HG02981 (cell line): ENCODE measurements at regions not wholly inside any gene's neighbourhood (a gene's known extent, or its start where the extent isn't known, plus 50 kb on each side); places are given as distances from the start of the nearest gene placed in this dataset.

Experiments
- ATAC-seq: cut with Tn5 transposase; IDR thresholded peaks from one replicate; pipeline ENCODE4 v1.9.1; 2021; ENCODE audit warnings: mild to moderate bottlenecking, moderate library complexity; ENCODE audit not compliant: unreplicated experiment

DNA sequence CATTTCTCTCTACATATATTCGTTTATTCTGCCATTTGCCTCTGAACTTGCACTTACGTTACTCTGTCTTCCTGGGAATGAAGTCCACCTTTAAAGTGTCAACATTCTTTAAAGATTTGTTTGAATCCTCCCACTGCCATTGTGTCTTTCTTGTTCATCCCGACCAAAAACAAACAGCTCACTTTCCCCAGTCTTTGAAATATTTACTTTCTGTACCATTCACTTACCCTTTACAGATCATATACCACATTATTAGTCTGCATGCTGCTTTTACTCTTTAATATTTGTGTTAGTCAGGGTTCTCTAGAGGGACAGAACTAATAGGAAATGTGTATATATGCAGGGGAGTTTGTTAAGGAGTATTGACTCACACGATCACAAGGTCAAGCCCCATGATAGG, 176.6 kb upstream of the STARD13 start:
- no peak for ATAC-seq

- no peak for ATAC-seq
Observed at GRCh38 chr13:33464345-33464744, 178.8 kb upstream of the STARD13 start.

GRCh38 chr13:33466262-33466661, 180.7 kb upstream of the STARD13 start:
- no peak for ATAC-seq

DNA sequence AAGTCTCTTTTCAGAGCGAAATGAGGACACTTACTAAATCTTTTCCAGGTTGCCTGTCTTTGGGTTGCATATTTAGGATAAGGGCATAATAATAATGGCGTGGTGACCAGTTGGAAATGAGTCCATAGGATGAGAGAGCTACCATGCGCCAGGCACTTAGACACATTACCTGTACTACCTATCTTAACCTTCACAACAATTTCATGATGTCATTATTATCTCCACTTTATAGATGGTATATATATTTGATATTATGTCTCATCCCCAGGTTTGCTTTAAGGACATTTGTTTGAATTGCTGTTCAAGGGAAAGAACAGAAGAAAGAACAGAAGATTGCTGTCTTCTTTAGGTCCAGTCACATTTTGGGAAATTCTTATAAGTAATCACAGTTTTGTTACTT, 182.0 kb upstream of the STARD13 start:
- no peak for ATAC-seq

DNA sequence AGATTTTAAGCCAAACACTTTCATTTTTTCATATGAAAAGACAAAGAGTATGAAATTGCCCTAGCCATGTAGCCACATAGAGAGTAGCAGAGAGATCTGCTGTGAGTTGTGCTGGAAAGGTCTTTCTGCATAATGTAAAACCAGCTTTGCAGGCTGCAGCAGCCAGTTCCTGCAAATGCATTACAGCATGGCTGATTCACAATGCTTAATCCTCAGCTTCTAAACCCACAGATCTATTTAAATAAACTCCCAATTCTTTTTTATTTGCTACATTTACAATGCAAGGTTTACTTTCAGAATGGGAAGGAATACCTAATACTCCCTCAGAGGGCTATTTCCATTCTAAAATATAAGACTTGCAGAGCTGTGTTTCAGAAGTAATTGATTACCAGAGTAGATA, 185.6 kb upstream of the STARD13 start:
- no peak for ATAC-seq

GRCh38 chr13:33472446-33472845, 186.9 kb upstream of the STARD13 start:
- ATAC-seq: no peak

- ATAC-seq: no peak
Observed at GRCh38 chr13:33479105-33479504, 193.6 kb upstream of the STARD13 start.

DNA sequence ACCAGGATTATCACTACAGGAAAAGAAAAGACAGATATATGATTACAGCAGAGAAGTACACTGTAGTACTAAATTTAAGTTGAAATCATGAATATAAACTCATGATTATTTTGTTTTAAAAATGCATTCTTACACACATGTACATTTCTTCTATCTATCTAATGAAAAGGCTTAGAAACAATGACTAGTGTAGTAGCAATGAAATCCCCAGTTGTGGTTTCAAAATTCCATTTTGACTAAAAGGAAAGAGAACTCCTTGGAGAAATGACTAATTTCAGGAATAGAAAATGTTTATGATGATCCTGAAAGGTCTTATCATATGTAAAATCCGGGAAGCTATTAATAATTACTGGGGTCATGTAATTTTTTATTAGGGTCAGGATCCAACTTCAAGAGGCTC, 195.0 kb upstream of the STARD13 start:
- ATAC-seq: no peak

GRCh38 chr13:33483471-33483870, 197.9 kb upstream of the STARD13 start:
- no peak for ATAC-seq

DNA sequence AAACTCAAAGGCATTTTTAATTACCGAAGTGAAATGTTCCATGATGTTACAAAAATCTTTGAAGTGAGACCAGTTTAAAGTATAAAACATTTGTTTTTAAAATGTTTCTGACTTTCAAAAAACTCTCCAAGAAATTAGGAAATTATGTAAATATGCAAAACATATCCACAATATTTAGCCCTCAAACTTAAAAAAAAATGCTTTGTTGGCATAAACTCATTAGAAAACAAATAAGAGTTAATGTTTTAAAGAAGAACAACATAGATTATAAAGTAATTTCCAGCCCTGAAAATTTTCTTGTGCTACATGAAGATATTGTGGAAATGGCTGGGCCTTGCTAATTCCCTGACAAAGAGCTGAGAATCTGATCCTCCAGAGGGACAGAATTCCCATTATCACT, 199.7 kb upstream of the STARD13 start:
- no peak for ATAC-seq

- ATAC-seq: no peak
Observed at GRCh38 chr13:33487575-33488243, 202.2 kb upstream of the STARD13 start.

- ATAC-seq: no peak
Observed at GRCh38 chr13:33489563-33489962, 204.0 kb upstream of the STARD13 start.

GRCh38 chr13:33490461-33491327, 205.1 kb upstream of the STARD13 start:
- no peak for ATAC-seq

DNA sequence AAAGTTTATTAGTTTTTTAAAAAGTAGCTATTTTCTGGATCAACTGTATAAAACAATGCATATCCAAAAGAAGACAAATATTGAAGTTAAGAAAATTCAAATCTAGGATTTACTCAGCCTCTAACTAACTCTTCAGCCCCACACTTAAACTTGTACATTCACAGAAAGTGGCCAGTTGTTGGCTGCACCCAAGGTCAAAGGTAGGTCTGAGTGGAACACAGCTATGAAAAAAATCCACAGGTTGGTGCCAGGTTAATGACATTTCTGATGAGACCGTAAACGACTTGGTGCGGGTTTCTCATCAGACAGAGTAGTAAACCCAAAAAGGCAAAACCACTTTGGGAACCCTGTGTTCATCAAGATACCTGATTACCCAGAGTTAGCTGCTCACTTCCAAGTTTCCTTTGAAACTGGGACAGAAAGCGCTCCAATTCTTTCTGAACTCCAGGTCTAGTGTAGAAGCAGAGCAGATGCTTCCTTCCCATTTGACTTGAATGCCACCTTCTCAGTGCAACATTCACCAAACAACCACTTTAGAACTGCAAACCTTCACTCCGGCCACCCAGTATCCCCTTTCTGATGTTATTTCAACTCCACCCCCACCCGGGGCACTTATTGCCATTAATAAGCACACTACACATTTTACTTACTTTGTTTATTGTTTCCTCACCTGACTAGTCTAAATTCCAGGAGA, 208.3 kb upstream of the STARD13 start:
- no peak for ATAC-seq

DNA sequence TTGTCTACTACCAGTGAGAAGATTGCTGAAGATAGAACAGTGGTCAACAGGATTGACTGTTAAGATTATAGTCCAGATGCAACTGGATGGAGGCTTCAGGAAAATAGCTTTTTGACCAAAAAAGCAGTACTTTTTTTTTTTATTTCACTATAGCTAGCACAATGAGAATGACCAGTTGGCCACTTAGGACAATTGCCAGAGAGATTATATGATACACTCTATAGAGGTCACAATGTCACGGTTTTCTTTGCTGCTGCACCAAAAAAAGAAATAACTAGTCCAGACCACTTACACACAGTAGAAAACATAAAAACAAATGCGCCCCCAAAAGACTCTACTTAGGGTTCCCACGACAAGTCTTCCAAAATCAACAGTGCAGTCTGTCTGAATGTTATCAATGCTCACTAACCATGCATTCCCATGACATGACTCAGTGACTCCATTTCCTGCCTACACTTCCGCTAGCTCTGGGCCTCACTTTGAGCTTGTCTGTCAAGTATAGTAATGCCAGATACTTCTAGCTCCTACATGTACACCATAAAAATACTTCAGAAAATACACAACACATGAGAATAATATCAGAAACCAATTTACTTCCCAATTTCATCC, 209.1 kb upstream of the STARD13 start:
- no peak for ATAC-seq

- ATAC-seq: no peak
Observed at GRCh38 chr13:33496336-33496735, 210.8 kb upstream of the STARD13 start.

DNA sequence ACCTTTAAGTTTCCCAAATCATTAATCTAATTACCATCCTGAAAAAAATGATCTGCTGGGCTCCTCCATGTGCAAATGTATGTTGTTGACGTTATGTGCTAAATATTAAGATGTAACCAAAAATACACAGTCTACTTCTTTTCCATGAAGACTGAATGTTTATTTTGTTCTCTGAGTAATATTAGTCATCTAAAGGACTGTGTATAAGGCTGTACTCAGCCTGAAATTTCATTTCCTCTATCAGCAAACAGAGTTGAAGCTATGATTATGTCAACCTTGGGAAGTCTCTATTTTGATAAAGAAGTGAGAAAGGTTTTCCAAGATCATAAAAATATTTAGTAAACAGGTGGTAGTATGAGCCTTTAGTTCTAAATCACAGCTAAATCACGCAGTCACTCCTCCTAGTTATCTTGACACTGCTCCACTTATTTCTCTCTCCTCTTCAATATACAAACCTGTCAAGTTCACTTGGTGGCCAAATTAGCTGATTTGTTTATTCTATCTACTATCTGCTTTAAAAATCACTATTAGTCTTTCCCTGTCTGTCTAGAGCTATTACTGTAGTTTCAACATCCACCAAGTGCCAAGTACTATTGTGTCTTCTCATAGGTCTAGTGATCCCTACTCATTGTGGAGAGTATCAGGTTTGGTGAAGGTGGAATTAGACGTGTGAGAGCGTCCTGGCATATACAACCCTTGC, 211.7 kb upstream of the STARD13 start:
- ATAC-seq: no peak

DNA sequence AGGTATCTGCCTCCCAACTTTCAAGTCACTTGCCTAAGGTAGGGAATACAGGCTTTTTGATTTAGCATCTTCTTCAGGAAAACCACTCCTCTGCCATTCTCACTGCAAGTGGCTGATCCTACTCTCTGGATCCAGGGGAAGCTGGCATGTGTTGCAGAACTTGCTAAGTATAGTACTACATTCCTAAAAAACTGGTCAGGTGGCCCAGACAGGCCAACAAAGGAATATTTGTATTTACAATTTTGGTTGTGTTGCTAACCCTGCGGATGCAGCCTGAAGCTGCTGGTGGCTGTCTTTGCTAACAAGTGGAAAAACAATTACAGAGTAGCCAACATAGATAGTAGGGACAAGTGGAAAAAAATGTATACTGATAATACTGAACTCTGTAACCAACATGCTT, 222.5 kb upstream of the STARD13 start:
- no peak for ATAC-seq

GRCh38 chr13:33509642-33510229, 224.2 kb upstream of the STARD13 start:
- ATAC-seq: no peak

DNA sequence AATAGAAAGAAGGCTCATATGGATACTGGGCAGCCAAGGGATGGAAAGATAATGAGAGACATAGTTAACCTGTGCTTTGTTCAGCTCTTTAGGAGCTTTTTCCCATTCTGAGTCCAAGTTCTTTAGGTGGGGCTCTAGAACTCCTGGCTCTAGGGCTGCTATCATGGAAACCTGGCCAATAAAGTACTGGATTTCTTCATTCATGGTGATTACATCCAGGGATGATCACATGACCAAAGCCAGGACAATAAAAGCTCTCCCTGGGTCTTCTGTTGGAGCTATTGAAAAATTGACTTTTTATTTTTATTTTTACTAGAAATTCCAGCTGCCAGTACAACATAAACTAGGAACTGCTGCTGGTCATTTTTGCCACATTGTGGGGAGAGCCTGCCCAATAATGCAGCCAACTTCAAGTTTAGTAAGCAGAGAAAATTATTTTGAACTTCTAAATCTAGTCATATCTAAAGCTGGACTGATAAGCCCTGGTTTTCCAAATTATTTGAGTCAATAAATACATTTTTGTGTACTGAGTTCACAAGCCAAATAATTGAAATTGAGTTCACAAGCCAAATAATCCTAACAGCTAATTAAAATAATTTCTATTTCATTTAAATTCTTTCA, 224.9 kb upstream of the STARD13 start:
- no peak for ATAC-seq
